ENCODE measurements at regions not wholly inside any gene's neighbourhood (a gene's known extent, or its start where the extent isn't known, plus 50 kb on each side); places are given as distances from the start of the nearest gene placed in this dataset.

DNA sequence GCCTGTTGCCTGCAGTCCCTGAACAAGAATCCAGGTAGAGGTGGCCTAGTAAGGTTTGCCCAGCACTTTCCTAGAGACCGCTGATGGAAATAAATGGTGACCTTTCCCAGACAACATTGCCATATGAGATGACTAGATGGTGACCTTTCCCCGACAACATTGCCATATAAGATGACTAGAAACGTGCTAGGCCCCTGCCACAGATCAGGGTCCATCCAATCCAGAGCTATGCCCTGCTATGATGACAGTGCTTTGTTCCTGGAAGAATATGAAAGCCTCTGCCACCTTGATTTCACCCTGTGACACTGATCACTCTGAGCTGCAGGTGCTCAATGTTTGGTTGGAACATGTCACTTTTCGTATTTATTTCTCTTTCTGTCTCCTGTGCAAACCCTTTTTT lies 133.8 kb upstream of the SPTLC3 start:
- Histone ChIP-seq H3K27me3 (no peaks in the 10 kb centered on the region), H3K4me1 (no peaks in the 10 kb centered on the region), H3K4me3 (no peak overlapping the region), H3K27ac (no peak overlapping the region), H3K9me3 (no peaks in the 10 kb centered on the region), H3K36me3 (replicated peaks in 1 of 2; ENCODE audit: insufficient read depth in 1 of 2, low read depth in 2 of 2) (no peaks in the 10 kb centered on the region)
- 73 to 86% methylated on average over 3 to 4 of the region's 4 CpGs for WGBS, 2 donors
- no peak for DNase-seq
- TF ChIP-seq, protein P1, sequence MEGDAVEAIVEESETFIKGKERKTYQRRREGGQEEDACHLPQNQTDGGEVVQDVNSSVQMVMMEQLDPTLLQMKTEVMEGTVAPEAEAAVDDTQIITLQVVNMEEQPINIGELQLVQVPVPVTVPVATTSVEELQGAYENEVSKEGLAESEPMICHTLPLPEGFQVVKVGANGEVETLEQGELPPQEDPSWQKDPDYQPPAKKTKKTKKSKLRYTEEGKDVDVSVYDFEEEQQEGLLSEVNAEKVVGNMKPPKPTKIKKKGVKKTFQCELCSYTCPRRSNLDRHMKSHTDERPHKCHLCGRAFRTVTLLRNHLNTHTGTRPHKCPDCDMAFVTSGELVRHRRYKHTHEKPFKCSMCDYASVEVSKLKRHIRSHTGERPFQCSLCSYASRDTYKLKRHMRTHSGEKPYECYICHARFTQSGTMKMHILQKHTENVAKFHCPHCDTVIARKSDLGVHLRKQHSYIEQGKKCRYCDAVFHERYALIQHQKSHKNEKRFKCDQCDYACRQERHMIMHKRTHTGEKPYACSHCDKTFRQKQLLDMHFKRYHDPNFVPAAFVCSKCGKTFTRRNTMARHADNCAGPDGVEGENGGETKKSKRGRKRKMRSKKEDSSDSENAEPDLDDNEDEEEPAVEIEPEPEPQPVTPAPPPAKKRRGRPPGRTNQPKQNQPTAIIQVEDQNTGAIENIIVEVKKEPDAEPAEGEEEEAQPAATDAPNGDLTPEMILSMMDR (IDR thresholded peaks at IDR 0.05), result no peak
- TF ChIP-seq POLR2A (IDR thresholded peaks at IDR 0.05), result no peak
- intact Hi-C loops (cut with DNase I), result no loop called here
- no peak for ATAC-seq

GRCh38 chr20:12875510-12875909 lies 133.3 kb upstream of the SPTLC3 start:
- H3K9me3 ChIP-seq, result no peaks in the 10 kb centered on the region
- WGBS, 2 donors, result 63 to 67% methylated on average over 6 of the region's 6 CpGs
- no peak for TF ChIP-seq POLR2A (IDR thresholded peaks at IDR 0.05)
- TF ChIP-seq, protein P1 (IDR thresholded peaks at IDR 0.05), result no peak
- no peak overlapping the region for H3K4me3 ChIP-seq
- no peaks in the 10 kb centered on the region for H3K36me3 ChIP-seq (replicated peaks in 1 of 2; ENCODE audit: insufficient read depth in 1 of 2, low read depth in 2 of 2)
- H3K27ac ChIP-seq, result no peak overlapping the region
- no peak for ATAC-seq
- intact Hi-C loops (cut with DNase I), result no loop called here
- H3K4me1 ChIP-seq, result no peaks in the 10 kb centered on the region
- H3K27me3 ChIP-seq, result no peaks in the 10 kb centered on the region
- no peak for DNase-seq

- WGBS, 2 donors, result 67 to 71% methylated on average over 1 of the region's 1 CpG
- H3K27ac ChIP-seq, result no peak overlapping the region
- no peaks in the 10 kb centered on the region for H3K9me3 ChIP-seq
- H3K4me3 ChIP-seq, result no peak overlapping the region
- no peaks in the 10 kb centered on the region for H3K36me3 ChIP-seq (replicated peaks in 1 of 2; ENCODE audit: insufficient read depth in 1 of 2, low read depth in 2 of 2)
- no peak for ATAC-seq
- DNase-seq, result peak in 1 of 4 donors; percentile 3
- no peaks in the 10 kb centered on the region for H3K4me1 ChIP-seq
- intact Hi-C loops (cut with DNase I), result no loop called here
- no peaks in the 10 kb centered on the region for H3K27me3 ChIP-seq
- TF ChIP-seq, protein P1 (IDR thresholded peaks at IDR 0.05), result no peak
- no peak for TF ChIP-seq POLR2A (IDR thresholded peaks at IDR 0.05)
Observed at GRCh38 chr20:12882832-12883506, 125.8 kb upstream of the SPTLC3 start.

DNA sequence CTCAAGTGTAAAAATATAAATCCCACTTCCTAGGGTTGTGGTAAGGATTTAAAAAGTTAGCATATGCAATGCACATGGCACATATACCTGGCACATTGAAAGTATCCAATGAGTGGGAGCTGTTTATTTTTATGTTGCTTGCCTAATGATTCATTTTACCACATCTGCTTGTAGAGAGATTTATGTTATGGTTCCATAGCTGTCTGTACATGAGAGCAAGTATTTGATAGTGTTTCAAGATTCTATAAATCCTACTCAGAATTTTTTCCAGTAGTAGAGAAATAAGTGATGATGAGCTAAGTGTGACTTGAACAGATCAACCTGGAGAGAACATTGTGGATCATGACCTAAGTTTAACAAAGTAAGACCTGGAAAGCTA lies 125.3 kb upstream of the SPTLC3 start:
- no peak overlapping the region for H3K4me3 ChIP-seq
- no peaks in the 10 kb centered on the region for H3K27me3 ChIP-seq
- H3K9me3 ChIP-seq, result no peaks in the 10 kb centered on the region
- H3K4me1 ChIP-seq, result no peaks in the 10 kb centered on the region
- no peak overlapping the region for H3K27ac ChIP-seq
- no peak for ATAC-seq
- H3K36me3 ChIP-seq (replicated peaks in 1 of 2; ENCODE audit: insufficient read depth in 1 of 2, low read depth in 2 of 2), result no peaks in the 10 kb centered on the region
- TF ChIP-seq POLR2A (IDR thresholded peaks at IDR 0.05), result no peak
- TF ChIP-seq, protein P1 (IDR thresholded peaks at IDR 0.05), result no peak
- intact Hi-C loops (cut with DNase I), result no loop called here
- DNase-seq, result no peak

Measured in body of pancreas (tissue), 4 donors.